ENCODE measurements at regions not wholly inside any gene's neighbourhood (a gene's known extent, or its start where the extent isn't known, plus 50 kb on each side); places are given as distances from the start of the nearest gene placed in this dataset.

GRCh38 chr5:60299944-60300343, 400.0 kb downstream of the DEPDC1B start:
- TF ChIP-seq SIN3A (IDR thresholded peaks at IDR 0.05; ENCODE audit: borderline replicate concordance, insufficient read depth, low read length) (no peak), POLR2AphosphoS5 (IDR thresholded peaks at IDR 0.05; ENCODE audit: low read depth, low read length) (no peak), TAF1 (IDR thresholded peaks at IDR 0.05; ENCODE audit: borderline replicate concordance, insufficient read depth, low read length) (no peak), FOXP2 (optimal IDR thresholded peaks at IDR 0.05; ENCODE audit: borderline replicate concordance, extremely low read depth, extremely low read length, insufficient read depth) (no peak)
- TF ChIP-seq, protein P1, sequence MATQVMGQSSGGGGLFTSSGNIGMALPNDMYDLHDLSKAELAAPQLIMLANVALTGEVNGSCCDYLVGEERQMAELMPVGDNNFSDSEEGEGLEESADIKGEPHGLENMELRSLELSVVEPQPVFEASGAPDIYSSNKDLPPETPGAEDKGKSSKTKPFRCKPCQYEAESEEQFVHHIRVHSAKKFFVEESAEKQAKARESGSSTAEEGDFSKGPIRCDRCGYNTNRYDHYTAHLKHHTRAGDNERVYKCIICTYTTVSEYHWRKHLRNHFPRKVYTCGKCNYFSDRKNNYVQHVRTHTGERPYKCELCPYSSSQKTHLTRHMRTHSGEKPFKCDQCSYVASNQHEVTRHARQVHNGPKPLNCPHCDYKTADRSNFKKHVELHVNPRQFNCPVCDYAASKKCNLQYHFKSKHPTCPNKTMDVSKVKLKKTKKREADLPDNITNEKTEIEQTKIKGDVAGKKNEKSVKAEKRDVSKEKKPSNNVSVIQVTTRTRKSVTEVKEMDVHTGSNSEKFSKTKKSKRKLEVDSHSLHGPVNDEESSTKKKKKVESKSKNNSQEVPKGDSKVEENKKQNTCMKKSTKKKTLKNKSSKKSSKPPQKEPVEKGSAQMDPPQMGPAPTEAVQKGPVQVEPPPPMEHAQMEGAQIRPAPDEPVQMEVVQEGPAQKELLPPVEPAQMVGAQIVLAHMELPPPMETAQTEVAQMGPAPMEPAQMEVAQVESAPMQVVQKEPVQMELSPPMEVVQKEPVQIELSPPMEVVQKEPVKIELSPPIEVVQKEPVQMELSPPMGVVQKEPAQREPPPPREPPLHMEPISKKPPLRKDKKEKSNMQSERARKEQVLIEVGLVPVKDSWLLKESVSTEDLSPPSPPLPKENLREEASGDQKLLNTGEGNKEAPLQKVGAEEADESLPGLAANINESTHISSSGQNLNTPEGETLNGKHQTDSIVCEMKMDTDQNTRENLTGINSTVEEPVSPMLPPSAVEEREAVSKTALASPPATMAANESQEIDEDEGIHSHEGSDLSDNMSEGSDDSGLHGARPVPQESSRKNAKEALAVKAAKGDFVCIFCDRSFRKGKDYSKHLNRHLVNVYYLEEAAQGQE (IDR thresholded peaks at IDR 0.05; ENCODE audit: insufficient read depth in 1 of 2, low read depth in 2 of 2, low read length in 2 of 2): no peak
